ENCODE measurements at regions not wholly inside any gene's neighbourhood (a gene's known extent, or its start where the extent isn't known, plus 50 kb on each side); places are given as distances from the start of the nearest gene placed in this dataset.
"Not testable (repeated sequence)": the region's sequence is repeated elsewhere in the genome, so short reads cannot be mapped to it uniquely, and the experiment has no call there.

DNA sequence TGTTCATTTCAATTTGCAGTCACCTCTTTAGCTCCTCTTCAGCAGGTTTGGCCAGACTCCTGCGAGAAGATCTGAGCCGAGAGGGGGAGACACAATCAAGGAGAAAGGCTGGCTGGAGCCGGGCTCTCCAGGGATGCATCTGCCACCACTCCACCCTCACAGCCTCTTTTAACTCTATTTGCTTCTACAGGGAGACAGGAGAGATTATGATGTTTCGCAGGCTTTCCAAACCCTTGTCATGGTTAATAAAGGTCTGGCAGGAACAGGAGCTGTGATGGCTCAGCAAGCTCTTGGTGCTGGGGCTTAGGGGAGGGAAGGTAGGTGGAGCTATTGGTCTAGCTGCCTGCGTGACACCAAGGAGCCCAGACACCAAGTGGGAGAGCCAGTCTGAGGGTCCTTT lies 448.1 kb upstream of the PODXL start:
- H3K4me3 Mint-ChIP-seq, result no peak overlapping the region
- H3K27me3 Mint-ChIP-seq (ENCODE audit: low read depth), result no peaks in the 10 kb centered on the region
- DNase-seq (no peak), ATAC-seq (no peak)
- no peaks in the 10 kb centered on the region for H3K4me1 Mint-ChIP-seq (ENCODE audit: low read depth)
- peaks cover 12% of the 10 kb centered on the region for H3K9me3 Mint-ChIP-seq
- H3K36me3 Mint-ChIP-seq (ENCODE audit: insufficient read depth), result no peaks in the 10 kb centered on the region

DNA sequence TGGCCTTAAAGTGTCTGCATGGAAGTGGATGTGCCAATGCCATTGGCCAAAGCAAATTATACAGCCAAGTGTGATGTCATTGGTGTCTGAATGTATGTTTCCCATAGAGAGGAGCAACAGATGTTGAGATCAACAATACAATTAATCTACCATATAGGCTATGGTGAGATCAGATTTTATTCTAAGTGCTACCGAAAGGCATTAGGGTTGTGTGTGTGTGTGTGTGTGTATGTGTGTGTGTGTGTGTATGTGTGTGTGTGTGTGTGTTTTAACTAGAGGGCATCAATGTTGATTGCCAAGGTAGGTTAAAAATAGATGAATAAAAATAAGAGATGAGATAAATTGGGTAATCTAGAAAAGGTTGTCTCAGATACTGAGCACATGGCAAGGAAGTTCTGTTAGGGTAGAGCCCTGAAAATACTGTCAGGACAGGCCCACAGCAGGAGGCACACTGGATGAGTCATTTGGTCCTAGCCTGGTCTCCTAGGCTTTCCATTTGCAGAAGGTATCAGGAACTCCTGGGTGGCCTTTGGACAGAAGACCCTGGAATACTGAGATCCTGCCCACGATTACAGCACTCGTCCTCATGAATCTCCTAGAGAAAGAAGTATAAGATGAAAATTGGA lies 446.0 kb upstream of the PODXL start:
- no peaks in the 10 kb centered on the region for H3K36me3 Mint-ChIP-seq (ENCODE audit: insufficient read depth)
- DNase-seq (no peak), ATAC-seq (no peak)
- no peaks in the 10 kb centered on the region for H3K9me3 Mint-ChIP-seq
- no peaks in the 10 kb centered on the region for H3K27me3 Mint-ChIP-seq (ENCODE audit: low read depth)
- no peaks in the 10 kb centered on the region for H3K4me1 Mint-ChIP-seq (ENCODE audit: low read depth)
- no peak overlapping the region for H3K4me3 Mint-ChIP-seq

DNA sequence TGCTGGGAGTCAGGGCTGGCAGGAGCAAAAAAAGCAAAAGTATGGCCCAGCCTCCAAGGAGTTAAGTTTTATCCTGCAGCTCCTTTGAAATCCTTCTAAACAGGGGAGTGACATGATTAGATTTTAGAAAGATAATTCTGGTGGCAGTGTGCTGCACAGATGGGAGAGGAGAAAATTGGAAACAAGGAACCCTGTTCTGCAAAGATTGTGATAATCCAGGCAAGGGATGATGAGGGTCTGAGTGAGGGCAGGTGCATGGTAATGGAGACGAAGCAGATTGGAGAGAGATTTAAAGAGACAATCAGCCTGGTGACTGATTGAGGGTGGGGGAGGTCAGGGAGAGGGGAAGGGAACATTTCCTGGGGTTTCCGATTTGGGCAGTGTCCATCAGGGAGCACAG lies 444.7 kb upstream of the PODXL start:
- ATAC-seq, result no peak

DNA sequence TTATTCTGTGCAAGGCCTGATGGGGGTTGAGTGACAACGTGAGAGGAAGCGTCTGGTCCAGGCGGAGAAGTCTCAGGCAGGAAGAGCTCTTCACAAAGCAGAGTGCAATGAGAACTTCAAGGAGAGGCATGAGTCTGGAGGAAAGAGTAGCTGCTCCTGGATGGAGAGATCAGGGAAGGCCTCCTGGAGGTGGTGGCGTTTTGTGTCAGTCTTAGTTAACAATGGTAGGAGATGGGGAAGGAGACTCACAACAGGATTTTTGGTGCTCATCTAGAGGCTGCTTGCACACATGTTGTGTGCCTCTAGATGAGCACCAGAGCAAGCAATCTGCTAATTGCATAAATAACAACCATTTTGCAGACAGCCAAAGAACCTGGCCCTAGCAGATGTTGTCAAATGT lies 442.8 kb upstream of the PODXL start:
- no peak for DNase-seq
- Mint-ChIP-seq H3K9me3 (no peaks in the 10 kb centered on the region), H3K4me3 (no peak overlapping the region), H3K36me3 (ENCODE audit: insufficient read depth) (no peaks in the 10 kb centered on the region), H3K4me1 (ENCODE audit: low read depth) (no peaks in the 10 kb centered on the region), H3K27me3 (ENCODE audit: low read depth) (no peaks in the 10 kb centered on the region)
- ATAC-seq, result no peak

More for the DNA sequence above, 444.7 kb upstream of the PODXL start:
- H3K4me3 Mint-ChIP-seq, result no peak overlapping the region
- no peaks in the 10 kb centered on the region for H3K27me3 Mint-ChIP-seq (ENCODE audit: low read depth)
- no peak for DNase-seq
- no peaks in the 10 kb centered on the region for H3K36me3 Mint-ChIP-seq (ENCODE audit: insufficient read depth)
- no peaks in the 10 kb centered on the region for H3K9me3 Mint-ChIP-seq
- no peaks in the 10 kb centered on the region for H3K4me1 Mint-ChIP-seq (ENCODE audit: low read depth)

DNA sequence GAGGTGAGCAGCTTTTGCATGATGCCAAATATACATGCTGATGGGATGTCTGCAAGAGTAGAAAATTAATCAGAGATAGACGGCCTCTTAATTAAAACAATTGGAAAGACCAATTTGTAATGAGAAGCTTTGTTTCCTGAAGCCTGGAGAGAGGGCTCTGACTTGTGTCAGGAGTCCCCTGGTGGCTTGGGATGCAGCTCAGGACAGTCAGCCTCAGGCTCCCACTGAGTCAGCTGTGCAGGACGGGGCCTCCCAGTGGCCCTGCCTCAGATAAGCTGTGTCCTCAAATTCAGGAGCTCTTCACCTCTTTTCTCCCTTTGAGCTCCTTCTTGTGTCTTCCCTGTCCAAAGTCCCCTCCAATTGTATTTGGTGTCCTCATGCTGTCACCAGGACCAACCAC lies 438.9 kb upstream of the PODXL start:
- no peaks in the 10 kb centered on the region for H3K9me3 Mint-ChIP-seq
- ATAC-seq (no peak), DNase-seq (no peak)
- no peaks in the 10 kb centered on the region for H3K4me1 Mint-ChIP-seq (ENCODE audit: low read depth)
- no peaks in the 10 kb centered on the region for H3K27me3 Mint-ChIP-seq (ENCODE audit: low read depth)
- no peak overlapping the region for H3K4me3 Mint-ChIP-seq
- H3K36me3 Mint-ChIP-seq (ENCODE audit: insufficient read depth), result no peaks in the 10 kb centered on the region

DNA sequence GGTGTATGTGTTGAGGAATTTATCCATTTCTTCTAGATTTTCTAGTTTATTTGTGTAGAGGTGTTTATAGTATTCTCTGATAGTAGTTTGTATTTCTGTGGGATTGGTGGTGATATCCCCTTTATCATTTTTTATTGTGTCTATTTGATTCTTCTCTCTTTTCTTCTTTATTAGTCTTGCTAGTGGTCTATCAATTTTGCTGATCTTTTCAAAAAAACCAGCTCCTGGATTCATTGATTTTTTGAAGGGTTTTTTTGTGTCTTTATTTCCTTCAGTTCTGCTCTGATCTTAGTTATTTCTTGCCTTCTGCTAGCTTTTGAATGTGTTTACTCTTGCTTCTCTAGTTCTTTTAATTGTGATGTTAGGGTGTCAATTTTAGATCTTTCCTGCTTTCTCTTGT lies 424.6 kb upstream of the PODXL start:
- not testable (repeated sequence) for ATAC-seq; DNase-seq; H3K4me3 Mint-ChIP-seq; H3K27me3 Mint-ChIP-seq (ENCODE audit: low read depth); H3K4me1 Mint-ChIP-seq (ENCODE audit: low read depth); H3K9me3 Mint-ChIP-seq; H3K36me3 Mint-ChIP-seq (ENCODE audit: insufficient read depth)

DNA sequence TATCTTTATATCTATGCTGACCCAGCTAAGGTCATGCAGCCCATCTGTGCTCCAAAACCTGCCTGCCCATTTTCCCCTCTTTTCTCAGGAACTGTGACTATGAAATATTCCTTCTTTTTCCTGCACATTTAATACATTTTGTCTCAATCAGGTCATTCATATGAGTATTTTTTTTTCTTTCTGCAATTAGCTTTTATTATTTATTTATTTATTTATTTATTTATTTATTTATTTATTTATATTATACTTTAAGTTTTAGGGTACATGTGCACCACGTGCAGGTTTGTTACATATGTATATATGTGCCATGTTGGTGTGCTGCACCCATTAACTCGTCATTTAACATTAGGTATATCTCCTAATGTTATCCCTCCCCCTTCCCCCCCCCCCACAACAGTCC lies 421.7 kb upstream of the PODXL start:
- DNase-seq; H3K4me1 Mint-ChIP-seq (ENCODE audit: low read depth); H3K9me3 Mint-ChIP-seq; H3K4me3 Mint-ChIP-seq; H3K36me3 Mint-ChIP-seq (ENCODE audit: insufficient read depth); ATAC-seq; H3K27me3 Mint-ChIP-seq (ENCODE audit: low read depth): not testable (repeated sequence)

DNA sequence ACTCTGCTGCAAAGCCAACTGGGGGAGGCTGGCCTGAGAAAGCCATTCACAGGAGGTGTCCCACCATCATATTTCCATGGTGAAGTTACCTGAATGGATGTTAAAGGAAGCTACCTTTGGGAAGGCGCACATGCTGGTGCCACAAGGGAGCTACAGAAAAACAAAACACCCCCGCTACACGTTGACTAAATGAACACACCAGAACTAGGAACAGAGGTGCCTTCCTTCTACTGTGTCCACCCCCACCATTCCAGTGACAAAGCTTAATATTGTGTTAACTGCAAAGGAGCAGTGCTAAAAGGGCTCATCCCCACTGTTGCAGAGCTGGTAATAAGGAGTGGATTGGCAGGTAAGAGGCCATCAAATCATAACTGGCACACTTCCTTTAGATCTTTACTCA lies 420.0 kb upstream of the PODXL start:
- no peak for ATAC-seq
- no peaks in the 10 kb centered on the region for H3K9me3 Mint-ChIP-seq
- no peaks in the 10 kb centered on the region for H3K27me3 Mint-ChIP-seq (ENCODE audit: low read depth)
- no peaks in the 10 kb centered on the region for H3K36me3 Mint-ChIP-seq (ENCODE audit: insufficient read depth)
- no peak overlapping the region for H3K4me3 Mint-ChIP-seq
- no peaks in the 10 kb centered on the region for H3K4me1 Mint-ChIP-seq (ENCODE audit: low read depth)
- no peak for DNase-seq

DNA sequence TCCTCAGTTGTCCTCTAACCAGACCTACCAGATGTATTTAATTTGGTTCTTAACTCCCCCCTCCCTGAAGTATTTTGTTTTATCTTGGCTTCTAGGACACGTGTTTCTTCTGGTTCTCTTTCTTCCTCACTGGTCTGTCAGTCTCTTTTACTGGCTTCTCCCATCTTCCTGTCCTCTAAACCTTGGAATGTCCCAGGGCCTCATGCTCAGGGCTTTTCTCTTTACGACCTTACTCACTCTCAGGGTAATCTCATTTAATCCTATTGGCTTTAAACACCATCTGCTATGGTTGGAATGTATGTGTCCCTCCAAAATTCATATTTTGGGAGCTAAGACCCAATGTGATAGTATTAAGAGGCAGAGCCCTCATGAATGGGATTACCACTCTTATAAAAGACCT lies 418.2 kb upstream of the PODXL start:
- DNase-seq, result no peak
- Mint-ChIP-seq H3K36me3 (ENCODE audit: insufficient read depth) (no peaks in the 10 kb centered on the region), H3K9me3 (no peaks in the 10 kb centered on the region), H3K4me1 (ENCODE audit: low read depth) (no peaks in the 10 kb centered on the region), H3K4me3 (no peak overlapping the region), H3K27me3 (ENCODE audit: low read depth) (peaks cover 2% of the 10 kb centered on the region)
- ATAC-seq, result no peak

DNA sequence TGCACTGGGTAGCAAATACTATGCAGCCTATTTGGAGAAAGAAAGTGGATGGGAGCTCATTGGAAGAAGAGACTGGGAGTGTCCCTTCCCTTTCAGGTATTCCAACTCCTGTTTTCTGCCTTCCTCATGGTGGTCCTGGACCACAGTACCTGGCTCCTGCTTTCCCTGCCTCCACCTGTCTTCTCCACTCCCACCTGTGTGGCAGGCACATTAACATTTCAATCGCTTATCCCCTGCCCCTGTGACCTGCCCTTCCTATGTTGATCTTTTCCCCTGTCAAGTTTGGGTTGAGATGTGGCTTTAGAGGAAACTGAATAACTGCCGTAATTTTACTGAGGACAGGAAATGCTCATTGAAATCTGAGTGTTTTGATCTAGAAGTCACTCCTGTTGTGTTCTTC lies 415.8 kb upstream of the PODXL start:
- peaks cover 2% of the 10 kb centered on the region for H3K27me3 Mint-ChIP-seq (ENCODE audit: low read depth)
- no peak for ATAC-seq
- no peaks in the 10 kb centered on the region for H3K9me3 Mint-ChIP-seq
- H3K4me3 Mint-ChIP-seq, result no peak overlapping the region
- H3K36me3 Mint-ChIP-seq (ENCODE audit: insufficient read depth), result no peaks in the 10 kb centered on the region
- H3K4me1 Mint-ChIP-seq (ENCODE audit: low read depth), result no peaks in the 10 kb centered on the region
- no peak for DNase-seq

DNA sequence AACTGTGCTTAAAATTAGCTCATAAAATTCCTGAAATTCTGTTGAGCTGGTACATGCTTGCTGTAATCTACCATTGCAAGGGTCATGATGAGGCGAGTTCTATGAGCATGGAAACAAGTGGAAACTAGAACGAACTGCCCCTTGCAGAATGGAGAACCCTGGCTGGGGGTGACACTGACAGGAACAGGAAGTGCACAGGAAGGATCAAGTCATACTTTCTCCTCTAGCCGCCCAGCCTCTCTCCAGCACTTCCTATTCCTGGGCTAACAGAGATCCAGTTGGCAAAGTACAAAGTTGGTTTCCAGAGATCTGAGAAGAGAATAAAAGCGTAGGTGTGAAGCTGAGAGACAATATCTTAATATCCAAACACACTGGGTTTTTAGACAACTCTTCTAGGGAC lies 414.2 kb upstream of the PODXL start:
- Mint-ChIP-seq H3K27me3 (ENCODE audit: low read depth) (peaks cover 4% of the 10 kb centered on the region), H3K4me1 (ENCODE audit: low read depth) (no peaks in the 10 kb centered on the region), H3K9me3 (no peaks in the 10 kb centered on the region), H3K36me3 (ENCODE audit: insufficient read depth) (no peaks in the 10 kb centered on the region), H3K4me3 (no peak overlapping the region)
- DNase-seq (no peak), ATAC-seq (no peak)

DNA sequence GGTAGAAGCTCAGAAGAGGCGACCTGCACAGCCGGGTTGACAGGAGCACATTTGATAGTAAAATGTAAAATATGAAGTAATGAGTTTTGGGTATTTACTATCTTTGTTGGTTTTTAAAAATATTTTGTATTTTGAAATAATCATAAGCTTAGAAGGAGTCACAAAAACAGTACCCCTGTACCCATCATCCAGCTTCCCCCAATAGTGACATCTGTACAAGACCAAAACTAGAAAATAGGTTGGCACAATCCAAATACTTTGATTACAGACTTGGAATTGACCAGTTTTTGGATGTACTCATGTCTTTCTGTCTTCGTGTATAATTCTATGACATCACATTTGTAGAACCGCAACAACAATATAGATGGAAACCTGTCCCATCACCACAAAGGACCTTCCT lies 413.1 kb upstream of the PODXL start:
- no peak for DNase-seq
- no peak for ATAC-seq
- Mint-ChIP-seq H3K4me3 (no peak overlapping the region), H3K4me1 (ENCODE audit: low read depth) (no peaks in the 10 kb centered on the region), H3K9me3 (no peaks in the 10 kb centered on the region), H3K36me3 (ENCODE audit: insufficient read depth) (no peaks in the 10 kb centered on the region), H3K27me3 (ENCODE audit: low read depth) (peaks cover 5% of the 10 kb centered on the region)

DNA sequence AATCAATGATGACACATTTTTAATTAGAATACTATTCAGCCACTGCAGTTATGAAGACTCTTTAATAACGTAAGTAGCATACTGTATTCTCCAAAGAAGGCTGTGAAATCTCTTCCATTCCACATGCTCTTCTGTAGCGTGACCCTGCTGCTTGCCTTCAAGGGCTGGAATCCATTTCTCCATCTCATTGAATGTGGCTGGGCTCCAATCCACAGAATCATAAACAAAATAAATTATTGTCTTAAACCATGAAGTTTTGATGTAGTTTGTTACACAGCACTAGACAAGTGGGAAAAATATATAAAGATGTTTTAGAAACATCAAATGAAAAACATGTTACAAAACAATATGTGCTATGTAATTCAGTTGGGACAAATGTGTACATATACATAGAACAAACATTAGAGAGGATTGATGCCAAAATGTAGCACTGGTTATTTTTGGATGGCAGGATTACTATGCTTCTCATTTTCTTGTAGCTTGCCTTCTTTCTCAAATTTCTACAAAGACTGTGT lies 410.8 kb upstream of the PODXL start:
- Mint-ChIP-seq H3K36me3 (ENCODE audit: insufficient read depth) (no peaks in the 10 kb centered on the region), H3K27me3 (ENCODE audit: low read depth) (peaks cover 5% of the 10 kb centered on the region), H3K4me3 (no peak overlapping the region), H3K9me3 (no peaks in the 10 kb centered on the region), H3K4me1 (ENCODE audit: low read depth) (no peaks in the 10 kb centered on the region)
- ATAC-seq (no peak), DNase-seq (no peak)

DNA sequence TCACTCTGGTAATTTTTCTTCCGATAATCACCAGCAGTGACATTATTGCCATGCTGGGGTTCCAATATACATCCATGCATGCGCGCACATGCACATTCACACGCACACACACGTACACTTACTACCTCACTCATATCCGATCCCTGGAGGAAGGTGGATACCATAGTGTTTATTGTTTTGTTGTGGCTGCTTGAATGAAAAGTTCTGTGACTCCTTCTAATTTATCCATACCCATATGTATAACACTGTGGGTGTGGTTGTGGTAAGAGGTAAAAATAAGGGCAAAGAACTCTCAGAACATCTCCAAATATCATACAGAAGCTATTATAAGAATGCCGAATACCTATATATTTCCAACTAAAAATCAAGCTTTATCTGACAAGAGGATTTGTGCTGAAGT lies 407.8 kb upstream of the PODXL start:
- Mint-ChIP-seq H3K4me3 (no peak overlapping the region), H3K9me3 (no peaks in the 10 kb centered on the region), H3K27me3 (ENCODE audit: low read depth) (peaks cover 5% of the 10 kb centered on the region), H3K36me3 (ENCODE audit: insufficient read depth) (no peaks in the 10 kb centered on the region), H3K4me1 (ENCODE audit: low read depth) (no peaks in the 10 kb centered on the region)
- DNase-seq (no peak), ATAC-seq (no peak)

DNA sequence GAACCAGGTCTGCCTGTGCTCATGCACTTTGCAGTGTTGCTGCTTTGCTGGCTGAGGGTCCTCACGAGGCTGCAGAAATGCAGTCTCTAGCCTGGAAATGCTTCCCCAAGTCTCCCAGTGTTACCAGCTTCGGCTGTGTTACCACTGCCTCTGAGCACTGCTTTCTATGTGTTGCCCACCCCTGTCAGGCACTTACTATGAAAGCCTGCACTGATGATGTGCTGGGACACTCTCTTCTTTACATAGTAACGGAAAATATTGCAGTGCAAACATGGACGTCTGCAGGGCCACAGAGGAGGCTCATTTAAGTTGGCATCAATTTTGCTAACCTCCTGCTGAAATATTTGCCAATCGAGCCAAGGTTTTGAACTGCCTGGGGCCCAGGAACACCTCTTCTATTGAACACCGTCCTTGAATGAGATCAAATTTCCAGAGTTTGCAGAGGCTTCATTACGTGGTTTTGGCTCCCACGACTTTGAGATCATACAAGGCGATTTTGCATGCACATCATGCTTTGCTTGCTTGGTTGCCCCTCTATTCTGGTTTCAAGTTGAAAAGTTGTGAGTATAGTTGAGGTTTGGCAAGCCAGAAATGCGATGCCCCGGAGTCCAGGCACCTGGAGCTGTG lies 404.7 kb upstream of the PODXL start:
- Mint-ChIP-seq H3K4me1 (ENCODE audit: low read depth) (no peaks in the 10 kb centered on the region), H3K4me3 (no peak overlapping the region), H3K27me3 (ENCODE audit: low read depth) (peaks cover 7% of the 10 kb centered on the region), H3K36me3 (ENCODE audit: insufficient read depth) (no peaks in the 10 kb centered on the region), H3K9me3 (no peaks in the 10 kb centered on the region)
- DNase-seq, result no peak
- ATAC-seq, result no peak

All from activated T-cell treated with anti-CD3 and anti-CD28 coated beads, Interleukin-2, amount 50 U/mL, for 4 hours (primary cell).